ENCODE measurements at regions not wholly inside any gene's neighbourhood (a gene's known extent, or its start where the extent isn't known, plus 50 kb on each side); places are given as distances from the start of the nearest gene placed in this dataset.

- no peak for TF ChIP-seq EZH2phosphoT487 (IDR thresholded peaks at IDR 0.05; ENCODE audit: borderline replicate concordance)
- TF ChIP-seq, protein P1, sequence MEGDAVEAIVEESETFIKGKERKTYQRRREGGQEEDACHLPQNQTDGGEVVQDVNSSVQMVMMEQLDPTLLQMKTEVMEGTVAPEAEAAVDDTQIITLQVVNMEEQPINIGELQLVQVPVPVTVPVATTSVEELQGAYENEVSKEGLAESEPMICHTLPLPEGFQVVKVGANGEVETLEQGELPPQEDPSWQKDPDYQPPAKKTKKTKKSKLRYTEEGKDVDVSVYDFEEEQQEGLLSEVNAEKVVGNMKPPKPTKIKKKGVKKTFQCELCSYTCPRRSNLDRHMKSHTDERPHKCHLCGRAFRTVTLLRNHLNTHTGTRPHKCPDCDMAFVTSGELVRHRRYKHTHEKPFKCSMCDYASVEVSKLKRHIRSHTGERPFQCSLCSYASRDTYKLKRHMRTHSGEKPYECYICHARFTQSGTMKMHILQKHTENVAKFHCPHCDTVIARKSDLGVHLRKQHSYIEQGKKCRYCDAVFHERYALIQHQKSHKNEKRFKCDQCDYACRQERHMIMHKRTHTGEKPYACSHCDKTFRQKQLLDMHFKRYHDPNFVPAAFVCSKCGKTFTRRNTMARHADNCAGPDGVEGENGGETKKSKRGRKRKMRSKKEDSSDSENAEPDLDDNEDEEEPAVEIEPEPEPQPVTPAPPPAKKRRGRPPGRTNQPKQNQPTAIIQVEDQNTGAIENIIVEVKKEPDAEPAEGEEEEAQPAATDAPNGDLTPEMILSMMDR (conservative IDR thresholded peaks at IDR 0.05; ENCODE audit: low read length), result no peak
Measured at GRCh38 chr1:193472430-193472829, 286.0 kb upstream of the B3GALT2 start.

Measured in Loucy (cell line).